ENCODE measurements at regions not wholly inside any gene's neighbourhood (a gene's known extent, or its start where the extent isn't known, plus 50 kb on each side); places are given as distances from the start of the nearest gene placed in this dataset.

DNA sequence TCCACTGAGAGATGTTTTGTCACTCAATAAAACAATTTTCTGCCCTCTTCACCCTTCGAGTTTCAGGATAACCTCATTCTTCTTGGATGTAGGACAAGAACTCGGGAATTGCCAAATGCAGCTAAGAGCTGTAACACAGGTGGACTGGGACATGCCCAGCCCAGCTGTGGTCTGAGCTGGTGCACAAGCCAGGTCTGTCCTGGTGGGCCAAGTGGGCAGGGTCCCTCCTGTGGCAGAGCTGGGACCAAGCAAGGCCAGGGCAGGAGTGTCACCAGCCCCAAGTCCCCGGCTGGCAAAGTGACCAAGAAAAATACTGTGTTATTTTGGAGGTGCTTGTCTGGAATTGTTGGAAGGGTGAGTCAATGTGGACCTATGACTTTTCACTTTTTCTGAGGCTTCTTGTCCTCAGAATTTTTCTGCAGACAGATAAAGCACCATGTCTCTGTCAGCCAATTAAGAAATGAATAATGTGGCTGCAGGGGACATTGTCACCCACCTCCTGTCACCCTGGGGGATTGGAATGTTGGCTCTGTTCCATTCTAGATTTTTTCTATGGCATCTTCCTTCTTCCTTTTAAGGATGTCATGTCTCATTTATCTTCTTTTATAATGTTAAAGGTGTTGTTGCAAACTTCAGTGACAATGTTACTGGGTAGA is 645.2 kb upstream of the EPHA6 start:
- peak; percentile 8 for ATAC-seq
- H3K4me3 Mint-ChIP-seq, result no peak overlapping the region
- no peaks in the 10 kb centered on the region for H3K4me1 Mint-ChIP-seq
- no peaks in the 10 kb centered on the region for H3K27me3 Mint-ChIP-seq
- H3K27ac Mint-ChIP-seq, result no peak overlapping the region
- no peaks in the 10 kb centered on the region for H3K36me3 Mint-ChIP-seq
- H3K9me3 Mint-ChIP-seq, result peaks cover 5% of the 10 kb centered on the region

GRCh38 chr3:96172917-96173316 is 641.5 kb upstream of the EPHA6 start:
- no peak for ATAC-seq
- Mint-ChIP-seq H3K27me3 (no peaks in the 10 kb centered on the region), H3K4me1 (no peaks in the 10 kb centered on the region), H3K36me3 (no peaks in the 10 kb centered on the region), H3K4me3 (no peak overlapping the region), H3K27ac (no peak overlapping the region), H3K9me3 (peaks cover 11% of the 10 kb centered on the region)

DNA sequence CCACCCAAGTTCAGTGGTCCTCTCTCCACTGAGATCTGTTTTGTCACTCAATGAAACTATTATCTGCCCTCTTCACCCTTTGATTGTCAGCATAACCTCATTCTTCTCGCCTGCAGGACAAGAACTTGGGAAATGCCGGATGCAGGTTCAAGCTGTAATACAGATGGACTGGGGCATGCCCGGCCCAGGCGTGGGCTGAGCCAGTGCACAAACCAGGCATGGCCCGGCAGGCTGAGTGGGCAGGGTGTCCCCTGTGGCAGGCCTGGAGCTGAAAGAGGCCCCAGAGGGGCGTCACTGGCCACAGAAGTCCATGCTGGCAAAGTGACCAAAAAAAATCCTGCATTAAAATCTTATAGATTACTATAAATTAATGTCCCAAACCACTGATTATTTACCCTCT is 638.9 kb upstream of the EPHA6 start:
- no peak overlapping the region for H3K27ac Mint-ChIP-seq
- no peaks in the 10 kb centered on the region for H3K4me1 Mint-ChIP-seq
- H3K4me3 Mint-ChIP-seq, result no peak overlapping the region
- no peaks in the 10 kb centered on the region for H3K27me3 Mint-ChIP-seq
- ATAC-seq, result no peak
- no peaks in the 10 kb centered on the region for H3K36me3 Mint-ChIP-seq
- peaks cover 9% of the 10 kb centered on the region for H3K9me3 Mint-ChIP-seq

- Mint-ChIP-seq H3K4me1 (no peaks in the 10 kb centered on the region), H3K9me3 (peaks cover 10% of the 10 kb centered on the region)
- ATAC-seq, result no peak
Observed at GRCh38 chr3:96182756-96183155, 631.6 kb upstream of the EPHA6 start.

GRCh38 chr3:96183871-96184270 is 630.5 kb upstream of the EPHA6 start:
- no peaks in the 10 kb centered on the region for H3K36me3 Mint-ChIP-seq
- ATAC-seq, result no peak
- H3K9me3 Mint-ChIP-seq, result peaks cover 10% of the 10 kb centered on the region

More at GRCh38 chr3:96182756-96183155, 631.6 kb upstream of the EPHA6 start:
- no peak overlapping the region for H3K4me3 Mint-ChIP-seq
- H3K36me3 Mint-ChIP-seq, result no peaks in the 10 kb centered on the region
- no peaks in the 10 kb centered on the region for H3K27me3 Mint-ChIP-seq
- H3K27ac Mint-ChIP-seq, result no peak overlapping the region

DNA sequence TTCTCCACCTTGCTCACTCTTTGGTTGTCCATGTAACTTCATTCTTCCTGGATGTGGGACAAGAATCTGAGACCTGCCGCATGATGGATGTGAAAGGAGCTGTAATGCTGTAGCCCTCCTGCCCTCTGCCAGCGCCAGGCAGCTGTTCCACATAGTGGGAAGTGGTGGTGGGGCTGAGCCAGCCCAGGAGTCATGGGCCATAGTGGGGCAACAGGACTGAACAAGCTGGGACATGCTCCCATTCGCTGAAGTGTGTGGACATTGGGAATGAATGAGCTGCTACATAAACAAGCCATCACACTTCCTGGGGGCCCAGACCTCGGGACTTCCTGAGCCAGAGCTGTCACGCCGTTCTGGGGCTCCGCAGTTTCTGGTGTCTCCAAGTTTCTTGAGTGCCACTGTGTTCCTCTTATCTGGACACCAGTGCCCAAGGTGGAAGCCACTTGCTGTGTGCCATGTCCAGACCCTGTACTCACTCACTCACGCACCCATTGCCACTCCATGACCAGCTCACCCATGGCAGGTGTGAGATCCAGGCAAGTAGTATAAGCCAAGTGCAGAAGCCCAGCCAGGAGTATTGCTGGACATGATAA is 624.3 kb upstream of the EPHA6 start:
- H3K4me1 Mint-ChIP-seq, result no peaks in the 10 kb centered on the region
- H3K4me3 Mint-ChIP-seq, result no peak overlapping the region
- H3K9me3 Mint-ChIP-seq, result peaks cover 3% of the 10 kb centered on the region
- H3K27me3 Mint-ChIP-seq, result no peaks in the 10 kb centered on the region
- no peaks in the 10 kb centered on the region for H3K36me3 Mint-ChIP-seq
- no peak for ATAC-seq
- H3K27ac Mint-ChIP-seq, result no peak overlapping the region

More at GRCh38 chr3:96183871-96184270, 630.5 kb upstream of the EPHA6 start:
- no peak overlapping the region for H3K4me3 Mint-ChIP-seq
- H3K4me1 Mint-ChIP-seq, result no peaks in the 10 kb centered on the region
- no peak overlapping the region for H3K27ac Mint-ChIP-seq
- no peaks in the 10 kb centered on the region for H3K27me3 Mint-ChIP-seq

DNA sequence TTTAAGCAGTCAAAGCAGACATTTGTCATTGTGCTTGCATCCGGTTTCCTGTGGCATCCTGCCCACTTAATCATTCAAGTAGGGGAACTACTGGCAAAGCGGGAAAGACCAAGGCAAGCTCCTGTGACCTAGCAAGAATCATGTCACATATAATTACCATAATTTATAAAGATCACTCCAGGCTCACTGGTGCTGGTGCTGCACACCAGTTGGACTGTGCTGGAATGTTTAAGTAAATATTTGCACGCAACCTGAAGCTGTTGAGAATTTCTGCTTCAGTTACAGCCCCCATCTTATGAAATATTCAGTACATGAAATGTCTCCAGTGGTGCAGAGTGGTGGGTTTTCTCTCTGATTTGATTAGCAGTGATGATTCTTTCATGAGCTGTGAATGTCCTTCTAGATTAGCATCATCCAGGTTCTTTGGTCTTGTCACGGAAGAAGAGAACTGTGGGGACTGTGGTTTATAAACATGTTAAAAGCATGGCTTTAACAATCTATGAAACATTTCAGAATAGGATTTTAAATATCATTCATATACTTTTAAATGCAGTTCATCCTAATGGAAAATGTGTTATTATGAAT is 621.3 kb upstream of the EPHA6 start:
- H3K9me3 Mint-ChIP-seq, result peaks cover 3% of the 10 kb centered on the region
- ATAC-seq, result no peak

DNA sequence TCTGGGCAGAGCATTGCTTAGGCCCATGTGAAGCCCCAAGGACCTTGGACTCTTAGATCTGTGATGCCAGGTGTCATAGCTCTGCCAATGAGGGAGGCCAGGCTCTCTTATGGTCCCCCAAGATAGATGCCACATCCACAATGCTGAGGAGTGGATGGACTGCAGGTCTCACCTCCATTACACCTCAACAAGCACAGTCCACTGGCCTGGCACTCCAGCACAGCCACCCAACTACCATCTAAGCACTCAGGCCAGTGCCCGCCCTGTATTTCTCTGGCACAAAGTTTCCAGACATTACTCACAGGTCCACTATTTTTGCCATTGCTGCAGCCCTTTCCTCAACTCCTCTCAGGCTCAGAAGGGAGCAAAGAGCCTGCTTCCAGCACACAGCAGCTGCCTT is 613.5 kb upstream of the EPHA6 start:
- peak; percentile 34 for ATAC-seq
- H3K4me1 Mint-ChIP-seq, result no peaks in the 10 kb centered on the region
- H3K9me3 Mint-ChIP-seq, result no peaks in the 10 kb centered on the region
- H3K27me3 Mint-ChIP-seq, result no peaks in the 10 kb centered on the region
- H3K36me3 Mint-ChIP-seq, result no peaks in the 10 kb centered on the region
- no peak overlapping the region for H3K4me3 Mint-ChIP-seq
- H3K27ac Mint-ChIP-seq, result no peak overlapping the region

More for the DNA sequence above, 621.3 kb upstream of the EPHA6 start:
- Mint-ChIP-seq H3K36me3 (no peaks in the 10 kb centered on the region), H3K4me1 (no peaks in the 10 kb centered on the region), H3K27ac (no peak overlapping the region), H3K27me3 (no peaks in the 10 kb centered on the region), H3K4me3 (no peak overlapping the region)

- no peaks in the 10 kb centered on the region for H3K27me3 Mint-ChIP-seq
- H3K27ac Mint-ChIP-seq, result no peak overlapping the region
- peaks cover 3% of the 10 kb centered on the region for H3K9me3 Mint-ChIP-seq
- H3K4me1 Mint-ChIP-seq, result no peaks in the 10 kb centered on the region
- H3K36me3 Mint-ChIP-seq, result no peaks in the 10 kb centered on the region
- no peak overlapping the region for H3K4me3 Mint-ChIP-seq
- ATAC-seq, result no peak
Observed at GRCh38 chr3:96201463-96201862, 612.9 kb upstream of the EPHA6 start.

DNA sequence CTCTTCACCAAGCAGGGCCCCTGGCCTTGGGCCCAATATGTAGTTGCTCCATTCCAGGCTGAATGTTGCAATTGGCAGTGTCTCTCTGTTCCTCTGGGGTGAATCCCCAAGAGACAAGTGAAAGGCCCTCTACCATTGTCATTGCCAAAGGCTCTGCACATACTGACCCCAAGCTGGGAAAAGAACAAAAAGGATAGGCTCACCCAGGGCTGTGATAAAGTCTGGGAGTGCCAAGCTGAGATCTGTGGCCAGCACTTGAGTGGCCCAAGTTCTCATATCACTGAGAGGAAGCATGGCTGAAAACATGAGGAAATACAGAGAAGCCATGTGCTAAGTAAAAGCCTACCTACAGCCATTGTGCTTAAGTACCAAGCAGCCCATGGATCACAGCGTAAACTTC is 612.2 kb upstream of the EPHA6 start:
- ATAC-seq, result no peak
- Mint-ChIP-seq H3K36me3 (no peaks in the 10 kb centered on the region), H3K9me3 (peaks cover 6% of the 10 kb centered on the region), H3K4me3 (no peak overlapping the region), H3K27me3 (no peaks in the 10 kb centered on the region), H3K27ac (no peak overlapping the region), H3K4me1 (no peaks in the 10 kb centered on the region)

DNA sequence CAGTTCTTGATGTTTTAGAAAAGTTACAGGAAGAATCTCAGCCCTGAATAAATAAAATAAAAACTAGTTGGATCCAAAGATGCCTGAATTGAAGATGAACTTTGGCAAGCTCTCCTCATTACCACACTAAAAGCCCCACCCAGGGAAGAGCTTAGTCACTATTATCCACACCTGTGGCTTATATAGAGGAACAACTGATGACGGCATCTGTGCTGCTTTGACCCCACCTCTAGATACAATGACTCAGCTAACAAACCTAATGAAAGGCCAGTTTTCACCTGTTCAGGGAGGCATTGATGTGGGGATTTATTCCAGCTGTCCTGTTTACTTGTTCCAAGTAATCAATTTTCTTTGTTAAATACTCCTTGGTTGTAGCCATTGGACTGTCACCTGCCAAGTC is 604.7 kb upstream of the EPHA6 start:
- Mint-ChIP-seq H3K9me3 (peaks cover 9% of the 10 kb centered on the region), H3K4me3 (no peak overlapping the region), H3K27me3 (no peaks in the 10 kb centered on the region), H3K36me3 (no peaks in the 10 kb centered on the region), H3K27ac (no peak overlapping the region), H3K4me1 (no peaks in the 10 kb centered on the region)
- no peak for ATAC-seq

DNA sequence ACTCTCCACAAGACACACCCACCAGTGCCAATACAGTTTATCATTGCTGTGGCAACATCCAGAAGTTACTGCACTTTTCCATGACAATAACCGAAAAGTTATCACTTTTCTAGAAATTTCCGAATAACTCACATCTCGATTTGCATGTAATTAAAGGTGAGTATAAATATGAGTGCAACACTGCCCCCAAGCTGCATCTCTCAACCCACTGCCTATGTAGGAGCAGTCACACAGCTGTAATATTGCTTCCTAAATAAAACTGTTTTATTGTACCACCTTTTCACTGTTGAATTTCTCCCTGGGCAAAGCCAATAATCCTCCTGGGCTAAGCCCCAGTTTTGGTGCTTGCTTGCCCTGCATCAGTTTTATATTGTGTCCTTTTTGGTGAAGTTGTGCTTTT is 601.0 kb upstream of the EPHA6 start:
- Mint-ChIP-seq H3K4me1 (no peaks in the 10 kb centered on the region), H3K4me3 (no peak overlapping the region), H3K27me3 (no peaks in the 10 kb centered on the region), H3K9me3 (peaks cover 7% of the 10 kb centered on the region), H3K36me3 (no peaks in the 10 kb centered on the region), H3K27ac (no peak overlapping the region)
- ATAC-seq, result no peak

- Mint-ChIP-seq H3K36me3 (no peaks in the 10 kb centered on the region), H3K27me3 (no peaks in the 10 kb centered on the region), H3K4me1 (no peaks in the 10 kb centered on the region), H3K27ac (no peak overlapping the region), H3K4me3 (no peak overlapping the region), H3K9me3 (peaks cover 7% of the 10 kb centered on the region)
- ATAC-seq, result no peak
Observed at GRCh38 chr3:96214941-96215340, 599.5 kb upstream of the EPHA6 start.

DNA sequence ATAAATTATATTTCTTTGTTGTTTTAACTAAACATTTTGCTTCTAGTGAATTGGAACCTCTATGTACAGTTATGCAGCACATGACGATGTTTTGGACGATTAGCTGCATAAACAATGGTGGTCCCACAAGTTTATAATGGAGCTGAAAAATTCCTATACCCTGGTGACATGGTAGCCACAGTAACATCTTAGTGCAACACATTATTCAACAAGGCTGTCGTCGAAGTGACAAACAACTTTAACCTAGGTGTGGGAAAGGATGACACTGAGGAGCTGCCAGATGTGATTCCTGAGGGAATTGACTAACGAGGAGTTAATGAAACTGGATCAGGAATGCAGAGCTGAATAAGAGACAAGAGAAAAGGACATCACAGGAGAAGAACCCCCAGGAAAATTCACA is 588.9 kb upstream of the EPHA6 start:
- H3K27me3 Mint-ChIP-seq, result no peaks in the 10 kb centered on the region
- no peaks in the 10 kb centered on the region for H3K4me1 Mint-ChIP-seq
- H3K9me3 Mint-ChIP-seq, result peaks cover 2% of the 10 kb centered on the region
- no peak for ATAC-seq
- H3K27ac Mint-ChIP-seq, result no peak overlapping the region
- no peak overlapping the region for H3K4me3 Mint-ChIP-seq
- no peaks in the 10 kb centered on the region for H3K36me3 Mint-ChIP-seq

- no peak overlapping the region for H3K4me3 Mint-ChIP-seq
- no peaks in the 10 kb centered on the region for H3K36me3 Mint-ChIP-seq
- no peaks in the 10 kb centered on the region for H3K4me1 Mint-ChIP-seq
- no peaks in the 10 kb centered on the region for H3K27me3 Mint-ChIP-seq
- no peak for ATAC-seq
- H3K9me3 Mint-ChIP-seq, result no peaks in the 10 kb centered on the region
- H3K27ac Mint-ChIP-seq, result no peak overlapping the region
Observed at GRCh38 chr3:96233679-96234078, 580.7 kb upstream of the EPHA6 start.

GRCh38 chr3:96236522-96236921 is 577.9 kb upstream of the EPHA6 start:
- H3K27me3 Mint-ChIP-seq, result no peaks in the 10 kb centered on the region
- no peaks in the 10 kb centered on the region for H3K9me3 Mint-ChIP-seq
- H3K27ac Mint-ChIP-seq, result no peak overlapping the region
- H3K36me3 Mint-ChIP-seq, result no peaks in the 10 kb centered on the region
- ATAC-seq, result no peak
- H3K4me3 Mint-ChIP-seq, result no peak overlapping the region
- H3K4me1 Mint-ChIP-seq, result no peaks in the 10 kb centered on the region

Measured in stimulated activated memory B cell treated with anti-CD40 and anti-IgM and Interleukin-4, amounts not matched to agents 10 μg/mL and 1 μg/mL and 100 μg/mL, for 72 hours (primary cell).